Ovary (tissue), 3 donors: ENCODE measurements at regions not wholly inside any gene's neighbourhood (a gene's known extent, or its start where the extent isn't known, plus 50 kb on each side); places are given as distances from the start of the nearest gene placed in this dataset.
A peak's percentile ranks its signal among the peaks of the same experiment; 100 is the strongest.

Source experiments
- CTCF ChIP-seq, 3 donors: fragments of 450-650 bp in 2 of 3; fragments of 200-600 bp in 1 of 3; IDR thresholded peaks; one replicate each; pipeline versions ENCODE4 v1.5.1 to v1.8.0; 2016 to 2022; ENCODE audit warnings: antibody characterized with exemption in 3 of 3, mild to moderate bottlenecking in 1 of 3
- EP300 ChIP-seq: sonication (generic); formaldehyde crosslinking; IDR thresholded peaks from one replicate; pipeline ENCODE4 v1.6.1; 2017; ENCODE audit warnings: antibody characterized with exemption
- POLR2A ChIP-seq: fragments of 450-650 bp; IDR thresholded peaks from one replicate; pipeline ENCODE4 v1.6.1; 2017; ENCODE audit warnings: antibody characterized with exemption, mild to moderate bottlenecking, moderate library complexity
- donor health status: DM: no; HTN: no; CAD: no.

GRCh38 chr13:34654647-34655046, 287.4 kb upstream of the NBEA start:
- TF ChIP-seq EP300, result no peak
- no peak for TF ChIP-seq CTCF (IDR thresholded peaks at IDR 0.05)
- TF ChIP-seq POLR2A, result peak; percentile 10
